ENCODE measurements at regions not wholly inside any gene's neighbourhood (a gene's known extent, or its start where the extent isn't known, plus 50 kb on each side); places are given as distances from the start of the nearest gene placed in this dataset.
"Not testable (repeated sequence)": the region's sequence is repeated elsewhere in the genome, so short reads cannot be mapped to it uniquely, and the experiment has no call there.

DNA sequence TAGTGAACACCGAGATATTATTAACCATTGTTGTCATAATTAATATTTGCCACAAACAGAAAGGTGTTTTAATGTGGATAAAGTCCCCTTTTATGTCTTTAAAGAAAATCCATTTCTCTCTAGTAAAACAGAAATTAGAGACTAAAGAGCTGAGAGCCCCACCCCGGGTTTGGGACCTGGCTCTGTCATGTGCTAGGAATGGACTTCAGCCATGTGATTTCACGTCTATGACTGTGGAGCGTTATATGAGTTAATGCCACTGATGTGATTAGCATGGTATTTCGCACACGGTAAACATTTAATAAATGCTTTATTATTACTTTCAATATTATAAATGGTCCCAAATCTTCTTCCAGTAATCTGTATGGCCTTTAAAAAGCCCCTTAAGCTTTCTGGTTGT lies 205.0 kb upstream of the NFIA start:
- DNase-seq (ENCODE audit: low spot score in 2 of 2) = no peak
- Histone ChIP-seq H3K27ac (no peak overlapping the region), H3K4me3 (no peak overlapping the region), H3K4me1 (no peaks in the 10 kb centered on the region), H3K36me3 (no peaks in the 10 kb centered on the region), H3K27me3 (no peaks in the 10 kb centered on the region), H3K9me3 (no peaks in the 10 kb centered on the region)
- TF ChIP-seq POLR2A (IDR thresholded peaks at IDR 0.05) = no peak
- TF ChIP-seq, protein P1, sequence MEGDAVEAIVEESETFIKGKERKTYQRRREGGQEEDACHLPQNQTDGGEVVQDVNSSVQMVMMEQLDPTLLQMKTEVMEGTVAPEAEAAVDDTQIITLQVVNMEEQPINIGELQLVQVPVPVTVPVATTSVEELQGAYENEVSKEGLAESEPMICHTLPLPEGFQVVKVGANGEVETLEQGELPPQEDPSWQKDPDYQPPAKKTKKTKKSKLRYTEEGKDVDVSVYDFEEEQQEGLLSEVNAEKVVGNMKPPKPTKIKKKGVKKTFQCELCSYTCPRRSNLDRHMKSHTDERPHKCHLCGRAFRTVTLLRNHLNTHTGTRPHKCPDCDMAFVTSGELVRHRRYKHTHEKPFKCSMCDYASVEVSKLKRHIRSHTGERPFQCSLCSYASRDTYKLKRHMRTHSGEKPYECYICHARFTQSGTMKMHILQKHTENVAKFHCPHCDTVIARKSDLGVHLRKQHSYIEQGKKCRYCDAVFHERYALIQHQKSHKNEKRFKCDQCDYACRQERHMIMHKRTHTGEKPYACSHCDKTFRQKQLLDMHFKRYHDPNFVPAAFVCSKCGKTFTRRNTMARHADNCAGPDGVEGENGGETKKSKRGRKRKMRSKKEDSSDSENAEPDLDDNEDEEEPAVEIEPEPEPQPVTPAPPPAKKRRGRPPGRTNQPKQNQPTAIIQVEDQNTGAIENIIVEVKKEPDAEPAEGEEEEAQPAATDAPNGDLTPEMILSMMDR (IDR thresholded peaks at IDR 0.05) = no peak
- TF ChIP-seq POLR2AphosphoS5 (IDR thresholded peaks at IDR 0.05) = no peak
- TF ChIP-seq EP300 (IDR thresholded peaks at IDR 0.05) = no peak
- 85% methylated on average over 6 of the region's 6 CpGs for WGBS

DNA sequence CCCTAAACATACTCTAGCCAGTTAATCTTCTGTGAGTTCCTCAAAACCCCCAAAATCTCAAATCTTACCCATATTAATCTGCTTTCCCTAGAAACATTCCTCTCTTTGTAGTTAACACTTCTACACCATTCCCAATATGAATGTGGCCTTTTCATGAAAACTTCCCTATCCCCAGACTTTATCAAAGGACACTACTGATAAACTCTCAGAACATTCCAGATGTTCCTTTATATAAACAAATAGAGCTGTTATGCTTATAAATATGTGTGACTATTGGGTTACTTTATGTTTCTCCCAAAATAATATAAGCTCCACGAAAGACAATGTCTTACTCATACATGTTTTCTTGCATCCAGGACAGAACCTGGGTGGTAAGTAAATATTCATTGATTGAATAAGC lies 205.4 kb upstream of the NFIA start:
- no peak for TF ChIP-seq POLR2A (IDR thresholded peaks at IDR 0.05)
- TF ChIP-seq, protein P1 (IDR thresholded peaks at IDR 0.05) = no peak
- no peak for TF ChIP-seq POLR2AphosphoS5 (IDR thresholded peaks at IDR 0.05)
- no peak for TF ChIP-seq EP300 (IDR thresholded peaks at IDR 0.05)
- no peaks in the 10 kb centered on the region for H3K4me1 ChIP-seq
- 84% methylated on average over 1 of the region's 1 CpG for WGBS
- no peak overlapping the region for H3K27ac ChIP-seq
- DNase-seq (ENCODE audit: low spot score in 2 of 2) = no peak
- no peaks in the 10 kb centered on the region for H3K9me3 ChIP-seq
- H3K36me3 ChIP-seq = no peaks in the 10 kb centered on the region
- no peaks in the 10 kb centered on the region for H3K27me3 ChIP-seq
- H3K4me3 ChIP-seq = no peak overlapping the region

DNA sequence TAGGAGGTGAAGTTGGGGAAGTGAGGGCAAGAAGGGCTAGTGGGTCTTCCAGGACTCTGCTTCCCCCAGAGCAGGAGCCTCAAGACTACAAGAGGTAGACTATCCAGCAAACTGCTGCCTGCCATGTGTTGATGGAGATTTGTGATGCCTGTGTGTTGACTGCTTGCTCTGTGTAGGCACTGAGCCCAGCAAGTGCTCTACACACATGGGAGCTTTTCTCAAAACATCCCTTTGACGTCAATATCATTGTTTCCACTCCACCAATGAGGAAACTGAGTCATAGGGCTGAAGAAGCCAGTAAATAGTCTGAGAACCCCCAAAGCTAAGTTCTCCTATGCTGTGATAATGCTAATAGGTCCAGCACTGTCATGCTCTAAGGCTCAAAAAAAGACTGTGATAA lies 207.2 kb upstream of the NFIA start:
- no peak for DNase-seq (ENCODE audit: low spot score in 2 of 2)
- WGBS = 67% methylated on average over 1 of the region's 1 CpG

DNA sequence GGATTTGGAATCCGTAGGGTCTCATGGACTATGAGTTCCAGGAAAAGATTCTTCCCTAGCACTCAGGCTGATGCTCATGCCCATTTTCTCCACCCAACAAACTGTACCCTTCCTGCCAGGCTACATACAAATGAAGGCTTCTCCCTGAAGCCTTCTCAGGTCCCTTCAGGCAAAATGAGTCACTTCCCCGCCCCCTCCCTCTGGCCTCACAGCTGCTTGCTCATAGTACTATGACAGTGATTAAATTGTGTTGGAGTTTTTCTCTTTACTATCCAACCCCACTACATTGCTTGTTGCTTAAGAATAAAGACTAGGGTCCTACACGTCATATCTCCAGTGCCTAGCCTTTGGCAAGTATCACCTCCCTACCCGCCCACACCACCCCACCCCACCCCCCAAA lies 207.6 kb upstream of the NFIA start:
- 70% methylated on average over 4 of the region's 4 CpGs for WGBS
- Histone ChIP-seq H3K4me1 (no peaks in the 10 kb centered on the region), H3K36me3 (no peaks in the 10 kb centered on the region), H3K4me3 (no peak overlapping the region), H3K27me3 (no peaks in the 10 kb centered on the region), H3K9me3 (no peaks in the 10 kb centered on the region), H3K27ac (no peak overlapping the region)
- DNase-seq (ENCODE audit: low spot score in 2 of 2) = no peak
- no peak for TF ChIP-seq POLR2A (IDR thresholded peaks at IDR 0.05)
- no peak for TF ChIP-seq EP300 (IDR thresholded peaks at IDR 0.05)

More for the DNA sequence above, 207.2 kb upstream of the NFIA start:
- Histone ChIP-seq H3K9me3 (no peaks in the 10 kb centered on the region), H3K36me3 (no peaks in the 10 kb centered on the region), H3K4me1 (no peaks in the 10 kb centered on the region), H3K4me3 (no peak overlapping the region), H3K27me3 (no peaks in the 10 kb centered on the region), H3K27ac (no peak overlapping the region)
- TF ChIP-seq POLR2A (IDR thresholded peaks at IDR 0.05) (no peak), POLR2AphosphoS5 (IDR thresholded peaks at IDR 0.05) (no peak), EP300 (IDR thresholded peaks at IDR 0.05) (no peak)
- TF ChIP-seq, protein P1 (IDR thresholded peaks at IDR 0.05) = no peak

DNA sequence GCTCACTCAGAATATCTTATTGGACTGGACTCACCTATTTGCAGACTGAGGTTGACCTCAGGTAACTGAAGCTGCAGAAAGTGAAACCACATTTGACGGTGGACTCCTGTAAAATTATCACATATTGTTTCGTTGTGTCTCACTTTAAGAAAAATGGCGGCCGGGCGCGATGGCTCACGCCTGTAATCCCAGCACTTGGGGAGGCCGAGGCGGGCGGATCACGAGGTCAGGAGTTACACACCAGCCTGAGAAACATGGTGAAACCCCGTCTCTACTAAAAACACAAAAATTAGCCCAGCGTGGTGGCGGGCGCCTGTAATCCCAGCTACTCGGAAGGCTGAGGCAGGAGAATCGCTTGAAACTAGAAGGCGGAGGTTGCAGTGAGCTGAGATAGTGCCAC lies 209.0 kb upstream of the NFIA start:
- H3K4me1 ChIP-seq; DNase-seq (ENCODE audit: low spot score in 2 of 2); H3K27ac ChIP-seq; H3K36me3 ChIP-seq; H3K9me3 ChIP-seq; H3K27me3 ChIP-seq; H3K4me3 ChIP-seq: not testable (repeated sequence)
- WGBS = 96% methylated on average over 18 of the region's 18 CpGs

DNA sequence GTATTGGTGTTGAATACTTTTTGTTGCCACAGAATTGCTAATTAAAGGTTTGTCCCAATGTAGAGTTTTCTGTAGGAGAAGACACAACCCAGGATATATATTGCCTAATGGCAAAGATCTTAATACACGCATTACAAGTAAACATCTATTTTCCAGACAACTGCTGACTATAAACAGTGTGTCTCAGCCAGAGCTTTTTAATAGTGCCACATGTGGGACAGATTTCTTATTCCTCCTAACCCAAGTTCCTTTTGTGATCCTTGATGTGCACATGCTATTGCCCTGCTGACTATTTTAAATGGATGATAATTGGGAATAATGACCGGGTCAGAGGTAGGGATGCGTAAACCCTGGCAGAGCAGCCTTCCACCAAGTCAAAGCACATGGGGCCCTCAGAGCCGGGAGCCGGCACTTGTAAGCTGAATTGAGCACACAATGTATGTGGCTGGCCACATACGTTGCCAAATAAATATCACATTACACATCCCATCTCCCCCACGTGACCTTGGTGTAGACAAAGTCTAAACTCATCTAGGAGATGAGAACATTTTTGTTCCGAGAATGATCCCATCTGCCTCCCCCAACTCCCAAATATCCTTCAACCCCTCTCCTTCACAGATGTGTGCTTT lies 209.8 kb upstream of the NFIA start:
- H3K27me3 ChIP-seq = peaks cover 4% of the 10 kb centered on the region
- H3K4me3 ChIP-seq = no peak overlapping the region
- TF ChIP-seq, protein P1 (IDR thresholded peaks at IDR 0.05) = no peak
- TF ChIP-seq POLR2A (IDR thresholded peaks at IDR 0.05) (no peak), EP300 (IDR thresholded peaks at IDR 0.05) (no peak), POLR2AphosphoS5 (IDR thresholded peaks at IDR 0.05) (no peak)
- no peak for DNase-seq (ENCODE audit: low spot score in 2 of 2)
- no peaks in the 10 kb centered on the region for H3K9me3 ChIP-seq
- no peaks in the 10 kb centered on the region for H3K36me3 ChIP-seq
- 78% methylated on average over 8 of the region's 8 CpGs for WGBS
- H3K27ac ChIP-seq = no peak overlapping the region
- no peaks in the 10 kb centered on the region for H3K4me1 ChIP-seq

Data from suprapubic skin (tissue), 4 donors.